Kidney epithelial cell (primary cell): ENCODE measurements at regions not wholly inside any gene's neighbourhood (a gene's known extent, or its start where the extent isn't known, plus 50 kb on each side); places are given as distances from the start of the nearest gene placed in this dataset.
"Not testable (repeated sequence)": the region's sequence is repeated elsewhere in the genome, so short reads cannot be mapped to it uniquely, and the experiment has no call there.

Experiments
- DNase-seq: peaks from one replicate; pipeline ENCODE4 v3.0.0-alpha.2; 2010; ENCODE audit warnings: low read depth
- H3K27me3 ChIP-seq: 2 replicates; pipeline ENCODE4 v1.6.0; 2011; ENCODE audit warnings: low read length; ENCODE audit not compliant: control insufficient read depth, insufficient read depth
- H3K36me3 ChIP-seq: 2 replicates; pipeline ENCODE4 v1.5.1; 2011; ENCODE audit warnings: low read length; ENCODE audit not compliant: control insufficient read depth, insufficient read depth
- H3K4me3 ChIP-seq: 2 replicates; pipeline ENCODE4 v1.5.1; 2011; ENCODE audit warnings: low read depth, mild to moderate bottlenecking, control low read depth, low read length

DNA sequence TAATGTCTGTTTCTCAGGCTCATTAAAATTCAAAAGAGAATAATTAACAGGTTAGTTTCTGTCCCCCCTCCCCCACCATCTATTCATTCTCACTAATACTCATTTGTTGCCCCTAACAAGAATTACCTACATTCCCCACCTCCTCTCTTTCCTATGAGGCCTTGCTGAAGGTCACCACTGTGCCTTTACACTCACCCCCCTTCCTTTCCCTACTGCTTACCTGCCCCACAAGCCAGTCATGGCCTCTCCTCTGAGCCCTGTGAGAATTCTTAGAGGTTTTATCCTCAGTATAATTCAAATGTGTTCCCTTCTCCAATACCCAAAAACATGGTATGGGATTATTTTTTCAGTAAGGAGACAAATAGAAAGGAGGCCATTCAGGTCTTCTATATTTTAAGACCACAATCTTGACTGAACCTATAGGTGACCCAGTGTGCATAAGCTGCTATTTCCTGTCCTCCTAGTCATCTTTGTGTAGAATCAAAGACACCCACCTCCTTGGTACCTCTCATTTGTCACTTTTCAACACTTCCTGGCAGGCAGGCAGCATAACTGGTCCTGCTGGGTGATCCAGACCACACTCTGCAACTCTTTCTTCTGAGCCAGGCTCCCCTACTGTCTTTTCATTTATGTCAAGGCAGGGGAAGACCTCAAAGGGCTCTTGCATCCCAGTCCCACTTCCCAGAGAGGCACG lies 55.8 kb upstream of the PLGLB2 start:
- DNase-seq, H3K27me3 ChIP-seq, H3K4me3 ChIP-seq, H3K36me3 ChIP-seq: not testable (repeated sequence)

DNA sequence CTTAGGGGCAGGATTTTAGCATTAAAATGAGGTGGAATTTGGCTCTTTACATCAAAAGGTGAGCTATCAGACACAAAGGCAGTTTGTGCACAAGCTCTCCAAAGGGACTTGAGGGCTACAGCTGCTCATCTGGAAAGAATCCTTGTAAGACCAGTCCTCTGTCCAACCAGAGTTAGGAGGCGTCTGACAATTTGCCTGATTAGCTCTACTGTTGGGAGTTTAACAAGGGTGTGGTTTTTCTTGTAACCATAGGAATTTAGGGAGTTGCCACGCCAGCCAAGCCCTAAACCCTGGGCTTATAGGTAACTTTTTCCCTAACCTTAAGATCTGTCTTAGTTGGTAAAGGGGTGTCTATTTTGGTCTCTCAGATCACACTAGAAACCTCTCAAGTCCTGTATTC lies 55.0 kb upstream of the PLGLB2 start:
- H3K36me3 ChIP-seq, DNase-seq, H3K27me3 ChIP-seq, H3K4me3 ChIP-seq: not testable (repeated sequence)

DNA sequence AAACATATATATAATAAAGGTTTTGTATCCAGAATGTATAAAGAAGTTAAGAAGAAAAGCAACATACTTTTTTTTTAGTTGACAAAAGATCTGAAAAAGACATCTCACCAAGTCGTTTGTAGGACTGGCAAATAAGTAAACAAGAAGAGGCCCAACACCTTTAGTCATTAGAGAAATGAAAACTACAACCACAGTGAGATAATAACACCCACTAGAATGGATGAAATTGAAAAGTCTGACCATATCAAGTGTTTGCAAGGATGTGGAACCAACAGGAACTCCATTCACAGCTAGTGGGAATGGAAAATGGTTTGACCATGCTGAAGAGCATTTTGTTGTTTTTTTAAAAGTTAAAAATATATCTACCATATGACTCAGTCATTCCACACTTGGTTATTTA lies 54.0 kb upstream of the PLGLB2 start:
- H3K27me3 ChIP-seq, H3K4me3 ChIP-seq, DNase-seq: not testable (repeated sequence)

DNA sequence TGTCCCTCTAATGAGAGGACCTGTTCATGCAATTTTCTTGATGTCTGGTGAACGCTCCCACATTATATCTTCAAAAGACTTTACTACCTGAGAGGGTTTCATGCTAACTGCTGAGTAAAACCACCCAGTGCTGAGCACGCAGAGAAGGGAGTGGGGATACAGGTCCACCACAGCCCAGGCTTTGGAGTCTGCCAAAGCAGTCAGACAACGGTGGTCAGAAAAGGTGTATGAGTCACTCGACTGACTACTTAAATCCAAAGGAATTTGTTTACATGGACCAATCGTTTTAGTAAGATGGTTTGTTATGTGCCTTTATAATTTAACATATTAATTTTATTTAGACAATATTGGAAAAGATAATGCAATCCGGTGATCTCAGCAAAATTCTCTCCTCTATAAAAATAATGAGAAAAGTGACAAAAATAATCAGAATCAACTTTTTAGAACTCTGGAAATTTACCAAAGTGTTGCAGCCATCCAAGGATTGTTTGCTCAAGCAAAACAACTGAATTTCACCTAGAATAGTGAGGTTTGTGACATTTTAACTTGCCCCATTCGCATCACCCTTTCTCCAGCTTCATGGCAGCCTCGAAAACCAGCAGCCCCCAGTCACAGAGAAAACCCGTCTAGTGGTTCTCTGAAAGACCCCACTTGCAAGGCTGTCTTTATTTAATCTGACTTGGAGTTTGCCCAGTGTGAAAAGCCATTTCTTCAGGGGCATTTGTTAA lies 52.1 kb upstream of the PLGLB2 start:
- DNase-seq, H3K36me3 ChIP-seq, H3K27me3 ChIP-seq, H3K4me3 ChIP-seq: not testable (repeated sequence)

More for the DNA sequence above, 54.0 kb upstream of the PLGLB2 start:
- not testable (repeated sequence) for H3K36me3 ChIP-seq
